Mammary epithelial cell (primary cell): ENCODE measurements at regions not wholly inside any gene's neighbourhood (a gene's known extent, or its start where the extent isn't known, plus 50 kb on each side); places are given as distances from the start of the nearest gene placed in this dataset.

ENCODE experiments used
- CTCF ChIP-seq, 2 donors: IDR thresholded peaks in 1 of 2; conservative IDR thresholded peaks in 1 of 2; 2 replicates each; pipeline ENCODE4 v1.5.1; 2011 to 2012; ENCODE audit warnings: inconsistent platforms in 2 of 2, low read length in 2 of 2, mild to moderate bottlenecking in 2 of 2, control low read depth in 1 of 2, low read depth in 1 of 2; ENCODE audit not compliant: insufficient read depth in 1 of 2; ENCODE audit errors: extremely low read depth in 1 of 2
- EZH2 ChIP-seq: IDR thresholded peaks from 2 replicates; pipeline ENCODE4 v1.6.1; 2012; ENCODE audit warnings: low read length, inconsistent platforms, borderline replicate concordance

GRCh38 chr5:176188085-176188484 lies 50.1 kb upstream of the SIMC1 start:
- TF ChIP-seq EZH2, result no peak
- TF ChIP-seq CTCF (conservative IDR thresholded peaks at IDR 0.05 in 1 of 2, IDR thresholded peaks at IDR 0.05 in 1 of 2; ENCODE audit: extremely low read depth in 1 of 2, insufficient read depth in 1 of 2, low read depth in 1 of 2, low read length in 2 of 2), result no peak
